ENCODE measurements at regions not wholly inside any gene's neighbourhood (a gene's known extent, or its start where the extent isn't known, plus 50 kb on each side); places are given as distances from the start of the nearest gene placed in this dataset.

- no peak for DNase-seq
These were observed 58.1 kb upstream of the APOBEC4 start for GRCh38 chr1:183711165-183711682.

GRCh38 chr1:183710734-183711133 lies 57.6 kb upstream of the APOBEC4 start:
- no peak for DNase-seq

DNA sequence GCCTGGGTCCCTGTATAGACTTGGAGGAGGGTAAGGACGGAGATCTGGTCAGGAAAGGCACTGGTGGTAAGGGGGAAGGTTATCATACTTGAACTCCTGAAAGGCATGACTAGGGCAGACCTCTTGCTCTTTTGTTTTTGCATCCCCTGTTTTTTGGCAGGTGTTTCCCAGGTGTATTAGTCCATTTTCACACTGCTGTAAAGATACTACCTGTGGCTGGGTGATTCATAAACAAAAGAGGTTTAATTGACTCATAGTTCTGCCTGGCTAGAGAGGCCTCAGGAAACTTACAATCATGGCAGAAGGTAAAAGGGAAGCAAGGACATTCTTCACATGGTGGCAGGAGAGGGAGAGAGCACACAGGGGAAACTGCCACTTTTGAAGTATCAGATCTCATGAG lies 57.2 kb upstream of the APOBEC4 start:
- DNase-seq: no peak

- no peak for DNase-seq
These were observed 51.0 kb upstream of the APOBEC4 start for GRCh38 chr1:183704131-183704530.
